HUES64 (cell line): ENCODE measurements at regions not wholly inside any gene's neighbourhood (a gene's known extent, or its start where the extent isn't known, plus 50 kb on each side); places are given as distances from the start of the nearest gene placed in this dataset.
"Not testable (repeated sequence)": the region's sequence is repeated elsewhere in the genome, so short reads cannot be mapped to it uniquely, and the experiment has no call there.

Source experiments
- H3K27ac ChIP-seq: 2 replicates; pipeline ENCODE4 v1.7.0; 2013; ENCODE audit warnings: low read depth, low read length, inconsistent platforms
- H3K27me3 ChIP-seq: 2 replicates; pipeline ENCODE4 v1.6.1; 2013; ENCODE audit warnings: mild to moderate bottlenecking, low read length; ENCODE audit not compliant: insufficient read depth
- H3K36me3 ChIP-seq: 2 replicates; pipeline ENCODE4 v1.6.1; 2013; ENCODE audit warnings: mild to moderate bottlenecking, low read length; ENCODE audit not compliant: insufficient read depth
- H3K4me1 ChIP-seq: 2 replicates; pipeline ENCODE4 v1.6.1; 2013; ENCODE audit warnings: mild to moderate bottlenecking, low read length, moderate library complexity; ENCODE audit not compliant: insufficient read depth
- H3K4me3 ChIP-seq: 2 replicates; pipeline ENCODE4 v1.5.1; 2013; ENCODE audit warnings: mild to moderate bottlenecking, low read length, moderate library complexity
- H3K9ac ChIP-seq: 2 replicates; pipeline ENCODE4 v1.6.1; 2013; ENCODE audit warnings: mild to moderate bottlenecking, low read depth, low read length
- H3K9me3 ChIP-seq: 2 replicates; pipeline ENCODE4 v1.6.1; 2013; ENCODE audit warnings: low read depth, low read length; ENCODE audit not compliant: insufficient read depth
- WGBS: fragments of 150-250, 120-280 bp; methylation state at CpG from one replicate; pipeline ENCODE4 v1.1.7; 2013; ENCODE audit warnings: missing lambda C conversion rate; 5-methylcytosine and 5-hydroxymethylcytosine counted together

- Histone ChIP-seq H3K27me3 (no peaks in the 10 kb centered on the region), H3K9me3 (no peaks in the 10 kb centered on the region), H3K4me1 (no peaks in the 10 kb centered on the region), H3K36me3 (no peaks in the 10 kb centered on the region), H3K9ac (no peak overlapping the region), H3K27ac (no peak overlapping the region), H3K4me3 (no peak overlapping the region)
- WGBS = 90% methylated on average over 1 of the region's 1 CpG
Observed at GRCh38 chr21:18114810-18115209, 129.8 kb upstream of the CHODL start.

GRCh38 chr21:18104802-18105201 lies 139.8 kb upstream of the CHODL start:
- Histone ChIP-seq H3K9ac (no peak overlapping the region), H3K4me1 (no peaks in the 10 kb centered on the region), H3K36me3 (no peaks in the 10 kb centered on the region), H3K9me3 (no peaks in the 10 kb centered on the region), H3K4me3 (no peak overlapping the region), H3K27me3 (no peaks in the 10 kb centered on the region), H3K27ac (no peak overlapping the region)

DNA sequence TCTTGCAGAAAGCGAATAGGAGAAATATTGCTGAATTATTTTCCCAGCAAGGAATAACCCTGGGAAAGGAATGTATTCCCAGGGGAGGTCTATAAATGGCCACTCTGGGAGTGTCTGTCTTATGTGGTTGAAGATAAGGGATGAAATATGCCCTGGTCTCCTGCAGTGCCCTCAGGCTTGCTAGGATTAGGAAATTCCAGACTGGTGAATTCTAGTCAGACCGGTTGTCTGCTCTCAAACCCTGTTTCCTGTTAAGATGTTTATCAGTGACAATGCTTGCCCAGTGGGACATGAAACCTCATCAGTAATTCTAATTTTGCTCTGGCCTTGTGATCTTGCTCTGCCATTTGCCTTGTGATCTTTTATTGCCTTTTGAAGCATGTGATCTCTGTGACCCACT lies 148.2 kb upstream of the CHODL start:
- not testable (repeated sequence) for H3K4me1 ChIP-seq, H3K27me3 ChIP-seq, H3K4me3 ChIP-seq, H3K36me3 ChIP-seq, H3K27ac ChIP-seq, H3K9ac ChIP-seq
- peaks cover 26% of the 10 kb centered on the region for H3K9me3 ChIP-seq
- WGBS = 95% methylated on average over 2 of the region's 2 CpGs

DNA sequence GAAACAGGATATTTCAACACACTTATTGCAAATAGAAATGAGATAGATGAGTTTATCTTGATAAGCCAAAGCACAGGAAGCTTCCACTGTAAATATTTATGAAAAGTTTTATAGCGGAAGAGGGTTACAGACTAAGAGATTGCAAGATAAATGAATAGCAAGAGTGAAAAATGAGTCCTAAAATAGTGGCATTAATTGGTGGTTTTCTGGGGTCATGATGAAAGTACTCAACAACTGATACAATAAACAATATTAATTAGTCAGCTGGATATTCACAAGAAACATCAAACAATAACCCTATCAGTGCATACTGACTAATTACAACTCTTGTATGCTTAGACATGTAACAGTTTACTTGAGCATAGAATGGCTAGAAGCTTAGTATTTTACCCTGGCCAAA lies 154.8 kb upstream of the CHODL start:
- H3K27ac ChIP-seq = no peak overlapping the region
- H3K4me1 ChIP-seq = no peaks in the 10 kb centered on the region
- H3K9me3 ChIP-seq = no peaks in the 10 kb centered on the region
- H3K9ac ChIP-seq = no peak overlapping the region
- H3K4me3 ChIP-seq = no peak overlapping the region
- H3K36me3 ChIP-seq = no peaks in the 10 kb centered on the region
- WGBS = 94% methylated on average over 1 of the region's 1 CpG
- no peaks in the 10 kb centered on the region for H3K27me3 ChIP-seq

- WGBS = 83% methylated on average over 4 of the region's 4 CpGs
Observed at GRCh38 chr21:18070392-18070791, 174.2 kb upstream of the CHODL start.

DNA sequence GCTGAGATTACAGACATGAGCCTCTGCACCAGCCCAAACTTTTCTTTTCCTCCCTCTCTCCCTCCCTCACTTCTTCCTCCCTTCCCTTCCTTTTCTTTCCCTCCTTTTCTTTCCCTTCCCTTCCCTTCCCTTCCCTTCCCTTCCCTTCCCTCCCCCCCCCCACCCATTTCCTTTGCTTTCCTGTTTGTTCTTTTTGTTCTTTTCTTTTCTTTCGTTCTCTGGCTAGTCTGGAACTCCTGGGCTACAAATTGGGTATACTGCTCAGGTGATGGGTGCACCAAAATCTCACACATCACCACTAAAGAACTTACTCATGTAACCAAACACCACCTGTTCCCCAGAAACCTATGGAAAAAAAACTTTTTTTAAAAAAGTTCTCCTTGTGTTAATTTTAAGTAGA lies 174.8 kb upstream of the CHODL start:
- Histone ChIP-seq H3K36me3 (no peaks in the 10 kb centered on the region), H3K4me1 (no peaks in the 10 kb centered on the region), H3K9me3 (no peaks in the 10 kb centered on the region), H3K4me3 (no peak overlapping the region), H3K9ac (no peak overlapping the region), H3K27me3 (no peaks in the 10 kb centered on the region), H3K27ac (no peak overlapping the region)
- WGBS = no CpG with 5 or more reads among the region's 1 CpG

More at GRCh38 chr21:18070392-18070791, 174.2 kb upstream of the CHODL start:
- H3K27ac ChIP-seq = no peak overlapping the region
- H3K4me3 ChIP-seq = no peak overlapping the region
- no peaks in the 10 kb centered on the region for H3K36me3 ChIP-seq
- no peaks in the 10 kb centered on the region for H3K4me1 ChIP-seq
- no peaks in the 10 kb centered on the region for H3K9me3 ChIP-seq
- H3K9ac ChIP-seq = no peak overlapping the region
- no peaks in the 10 kb centered on the region for H3K27me3 ChIP-seq

DNA sequence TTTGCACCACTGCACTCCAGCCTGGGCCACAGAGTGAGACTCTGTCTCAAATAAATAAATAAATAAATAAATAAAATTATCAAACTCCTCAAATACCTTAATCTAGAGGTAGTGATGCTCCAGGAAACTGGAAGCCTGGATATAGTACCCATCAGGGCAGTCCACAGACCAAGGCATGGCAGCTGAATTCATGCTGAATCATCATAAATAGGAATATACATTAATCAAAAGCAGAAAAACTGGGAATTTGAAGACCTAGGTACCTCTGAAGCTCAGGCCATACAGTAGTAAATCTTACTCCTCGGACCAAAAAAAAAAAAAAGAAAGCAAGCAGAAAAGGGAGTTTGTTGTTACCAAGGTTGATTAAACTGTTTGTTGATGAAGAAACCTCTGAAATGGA lies 184.2 kb upstream of the CHODL start:
- WGBS = 100% methylated on average over 1 of the region's 1 CpG
- H3K9me3 ChIP-seq = no peaks in the 10 kb centered on the region
- no peak overlapping the region for H3K27ac ChIP-seq
- H3K9ac ChIP-seq = no peak overlapping the region
- no peaks in the 10 kb centered on the region for H3K36me3 ChIP-seq
- H3K27me3 ChIP-seq = no peaks in the 10 kb centered on the region
- H3K4me3 ChIP-seq = no peak overlapping the region
- peaks cover 3% of the 10 kb centered on the region; the same call in 1 of the 2 replicates for H3K4me1 ChIP-seq

GRCh38 chr21:18058731-18059398 lies 185.8 kb upstream of the CHODL start:
- Histone ChIP-seq H3K9ac (no peak overlapping the region), H3K27me3 (no peaks in the 10 kb centered on the region), H3K27ac (no peak overlapping the region), H3K4me1 (peaks cover 3% of the 10 kb centered on the region; the same call in 1 of the 2 replicates), H3K9me3 (no peaks in the 10 kb centered on the region), H3K36me3 (no peaks in the 10 kb centered on the region), H3K4me3 (no peak overlapping the region)
- 84% methylated on average over 3 of the region's 3 CpGs for WGBS

DNA sequence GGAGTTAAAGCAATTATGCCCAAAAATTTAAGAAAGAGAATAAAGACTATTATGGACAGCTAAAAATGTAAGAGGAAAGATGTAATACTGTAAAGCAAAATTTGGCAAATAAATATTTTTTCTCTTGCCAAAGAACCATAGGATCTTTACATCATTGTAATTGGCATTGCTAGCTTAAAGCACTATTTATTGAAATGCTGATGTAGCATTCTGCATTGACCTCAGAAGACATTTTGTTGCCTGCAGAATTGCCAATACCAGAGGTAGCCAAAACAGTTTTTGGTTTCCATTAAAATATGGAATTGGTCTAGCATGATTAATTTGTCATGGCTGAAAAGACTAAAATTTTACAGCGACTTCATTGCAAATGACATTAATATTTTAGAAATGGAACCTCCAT lies 191.5 kb upstream of the CHODL start:
- no peak overlapping the region for H3K27ac ChIP-seq
- no CpG with 5 or more reads among the region's 1 CpG for WGBS
- H3K9me3 ChIP-seq = no peaks in the 10 kb centered on the region
- peaks cover 14% of the 10 kb centered on the region; the same call in 1 of the 2 replicates for H3K4me1 ChIP-seq
- H3K36me3 ChIP-seq = no peaks in the 10 kb centered on the region
- no peak overlapping the region for H3K9ac ChIP-seq
- no peaks in the 10 kb centered on the region for H3K27me3 ChIP-seq
- H3K4me3 ChIP-seq = no peak overlapping the region

- WGBS = 94% methylated on average over 2 of the region's 2 CpGs
- no peak overlapping the region for H3K4me3 ChIP-seq
Observed at GRCh38 chr21:18049461-18049860, 195.2 kb upstream of the CHODL start.

DNA sequence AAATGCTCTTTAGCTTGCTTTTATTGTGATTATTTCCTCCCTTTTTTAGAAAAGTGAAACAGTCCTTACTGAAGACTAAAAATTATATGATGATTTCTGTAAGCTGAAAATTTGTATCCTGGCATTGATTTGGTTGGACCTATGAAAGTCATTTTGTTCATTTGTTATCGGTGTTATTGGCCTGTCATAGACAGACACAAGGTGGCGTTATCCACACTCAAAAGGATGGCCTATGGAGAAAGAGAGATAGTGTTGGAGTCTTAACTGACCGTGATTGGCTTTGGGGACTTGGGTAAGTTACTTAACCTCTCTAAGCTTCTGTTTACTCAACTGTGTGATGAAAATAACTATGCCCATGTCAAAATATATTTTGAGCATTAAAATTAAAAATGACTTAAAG lies 203.6 kb upstream of the CHODL start:
- H3K27me3 ChIP-seq = no peaks in the 10 kb centered on the region
- H3K9me3 ChIP-seq = no peaks in the 10 kb centered on the region
- no peak overlapping the region for H3K27ac ChIP-seq
- no peak overlapping the region for H3K4me3 ChIP-seq
- no peaks in the 10 kb centered on the region for H3K36me3 ChIP-seq
- no peak overlapping the region for H3K9ac ChIP-seq
- 20% methylated on average over 3 of the region's 3 CpGs for WGBS
- no peaks in the 10 kb centered on the region for H3K4me1 ChIP-seq

More at GRCh38 chr21:18049461-18049860, 195.2 kb upstream of the CHODL start:
- H3K9ac ChIP-seq = no peak overlapping the region
- H3K4me1 ChIP-seq = peaks cover 14% of the 10 kb centered on the region; the same call in 1 of the 2 replicates
- H3K27me3 ChIP-seq = no peaks in the 10 kb centered on the region
- H3K36me3 ChIP-seq = no peaks in the 10 kb centered on the region
- no peak overlapping the region for H3K27ac ChIP-seq
- no peaks in the 10 kb centered on the region for H3K9me3 ChIP-seq

DNA sequence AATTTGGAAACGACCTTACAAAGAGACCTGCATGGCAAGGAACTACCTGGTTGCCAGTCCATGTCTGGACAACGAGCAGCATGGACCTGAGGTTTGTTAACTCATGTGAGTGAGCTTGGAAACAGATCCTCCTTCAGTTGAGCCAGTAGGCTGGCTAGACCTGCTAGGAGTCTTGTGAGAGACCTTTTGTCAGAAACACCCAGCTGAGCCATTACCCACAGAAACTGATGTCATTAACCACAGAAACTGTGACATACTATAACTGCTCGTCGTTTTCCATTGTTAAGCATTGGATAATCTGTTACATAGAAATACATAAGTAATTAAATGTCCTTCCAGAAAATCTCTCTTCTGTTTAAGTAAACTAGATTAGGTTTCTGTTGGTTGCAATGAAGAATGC lies 211.1 kb upstream of the C21orf91 start:
- Histone ChIP-seq H3K27me3 (no peaks in the 10 kb centered on the region), H3K27ac (no peak overlapping the region), H3K4me3 (no peak overlapping the region), H3K4me1 (no peaks in the 10 kb centered on the region), H3K9me3 (peaks cover 2% of the 10 kb centered on the region; the same call in 1 of the 2 replicates), H3K36me3 (no peaks in the 10 kb centered on the region), H3K9ac (no peak overlapping the region)
- WGBS = 91% methylated on average over 4 of the region's 4 CpGs
